ENCODE measurements at regions not wholly inside any gene's neighbourhood (a gene's known extent, or its start where the extent isn't known, plus 50 kb on each side); places are given as distances from the start of the nearest gene placed in this dataset.
"Not testable (repeated sequence)": the region's sequence is repeated elsewhere in the genome, so short reads cannot be mapped to it uniquely, and the experiment has no call there.

GRCh38 chr5:91787718-91788117 lies 404.6 kb upstream of the ARRDC3 start:
- ATAC-seq (no peak), DNase-seq (no peak)
- intact Hi-C loops (cut with DNase I) = no loop called here
- no peaks in the 10 kb centered on the region for H3K27me3 ChIP-seq (ENCODE audit: insufficient read depth in 3 of 3, low read length in 2 of 3)
- H3K27ac ChIP-seq = no peak overlapping the region
- no peak overlapping the region for H3K4me3 ChIP-seq
- TF ChIP-seq, protein P1, sequence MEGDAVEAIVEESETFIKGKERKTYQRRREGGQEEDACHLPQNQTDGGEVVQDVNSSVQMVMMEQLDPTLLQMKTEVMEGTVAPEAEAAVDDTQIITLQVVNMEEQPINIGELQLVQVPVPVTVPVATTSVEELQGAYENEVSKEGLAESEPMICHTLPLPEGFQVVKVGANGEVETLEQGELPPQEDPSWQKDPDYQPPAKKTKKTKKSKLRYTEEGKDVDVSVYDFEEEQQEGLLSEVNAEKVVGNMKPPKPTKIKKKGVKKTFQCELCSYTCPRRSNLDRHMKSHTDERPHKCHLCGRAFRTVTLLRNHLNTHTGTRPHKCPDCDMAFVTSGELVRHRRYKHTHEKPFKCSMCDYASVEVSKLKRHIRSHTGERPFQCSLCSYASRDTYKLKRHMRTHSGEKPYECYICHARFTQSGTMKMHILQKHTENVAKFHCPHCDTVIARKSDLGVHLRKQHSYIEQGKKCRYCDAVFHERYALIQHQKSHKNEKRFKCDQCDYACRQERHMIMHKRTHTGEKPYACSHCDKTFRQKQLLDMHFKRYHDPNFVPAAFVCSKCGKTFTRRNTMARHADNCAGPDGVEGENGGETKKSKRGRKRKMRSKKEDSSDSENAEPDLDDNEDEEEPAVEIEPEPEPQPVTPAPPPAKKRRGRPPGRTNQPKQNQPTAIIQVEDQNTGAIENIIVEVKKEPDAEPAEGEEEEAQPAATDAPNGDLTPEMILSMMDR (IDR thresholded peaks at IDR 0.05) = no peak
- no peaks in the 10 kb centered on the region for H3K36me3 ChIP-seq (ENCODE audit: insufficient read depth in 1 of 2, low read depth in 1 of 2)
- no peaks in the 10 kb centered on the region for H3K4me1 ChIP-seq
- WGBS, 3 donors = 26 to 53% (median 36%) methylated on average over 1 of the region's 1 CpG
- H3K9me3 ChIP-seq = no peaks in the 10 kb centered on the region

- intact Hi-C loops (cut with DNase I) = no loop called here
- no peaks in the 10 kb centered on the region for H3K9me3 ChIP-seq
- H3K4me1 ChIP-seq = no peaks in the 10 kb centered on the region
- TF ChIP-seq, protein P1 (IDR thresholded peaks at IDR 0.05) = no peak
- WGBS, 3 donors = 51 to 64% (median 58%) methylated on average over 2 of the region's 2 CpGs
- ATAC-seq (no peak), DNase-seq (no peak)
- no peak overlapping the region for H3K27ac ChIP-seq
- H3K36me3 ChIP-seq (ENCODE audit: insufficient read depth in 1 of 2, low read depth in 1 of 2) = no peaks in the 10 kb centered on the region
- no peaks in the 10 kb centered on the region for H3K27me3 ChIP-seq (ENCODE audit: insufficient read depth in 3 of 3, low read length in 2 of 3)
- no peak overlapping the region for H3K4me3 ChIP-seq
Observed at GRCh38 chr5:91777671-91778070, 394.6 kb upstream of the ARRDC3 start.

GRCh38 chr5:91776249-91776648 lies 393.1 kb upstream of the ARRDC3 start:
- no peak overlapping the region for H3K4me3 ChIP-seq
- H3K27me3 ChIP-seq (ENCODE audit: insufficient read depth in 3 of 3, low read length in 2 of 3) = no peaks in the 10 kb centered on the region
- TF ChIP-seq, protein P1 (IDR thresholded peaks at IDR 0.05) = no peak
- ATAC-seq (no peak), DNase-seq (no peak)
- H3K27ac ChIP-seq = no peak overlapping the region
- no peaks in the 10 kb centered on the region for H3K9me3 ChIP-seq
- WGBS, 3 donors = 69 to 83% (median 79%) methylated on average over 2 of the region's 2 CpGs
- no peaks in the 10 kb centered on the region for H3K4me1 ChIP-seq
- no peaks in the 10 kb centered on the region for H3K36me3 ChIP-seq (ENCODE audit: insufficient read depth in 1 of 2, low read depth in 1 of 2)
- intact Hi-C loops (cut with DNase I) = no loop called here

GRCh38 chr5:91770400-91770799 lies 387.3 kb upstream of the ARRDC3 start:
- intact Hi-C loops (cut with DNase I) = no loop called here
- no peak for ATAC-seq
- H3K4me1 ChIP-seq = no peaks in the 10 kb centered on the region

DNA sequence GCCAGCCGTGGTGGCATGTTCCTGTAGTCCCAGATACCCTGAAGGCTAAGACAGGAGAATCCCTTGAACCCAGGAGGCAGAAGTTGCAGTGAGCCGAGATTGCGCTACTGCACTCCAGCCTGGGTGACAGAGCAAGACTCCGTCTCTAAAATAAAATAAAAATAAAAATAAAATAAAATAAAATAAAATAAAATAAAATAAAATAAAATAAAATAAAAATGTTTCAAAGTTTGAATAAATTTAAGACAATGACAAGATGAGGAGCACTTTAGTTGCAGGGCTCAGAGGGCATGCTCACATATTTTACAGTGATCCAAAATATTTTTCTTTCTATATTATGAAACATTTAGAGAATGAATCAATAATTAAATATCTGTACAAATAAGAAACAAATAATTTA lies 374.3 kb upstream of the ARRDC3 start:
- H3K4me3 ChIP-seq; H3K27me3 ChIP-seq (ENCODE audit: insufficient read depth in 3 of 3, low read length in 2 of 3); DNase-seq; intact Hi-C loops (cut with DNase I); H3K9me3 ChIP-seq; H3K27ac ChIP-seq; H3K4me1 ChIP-seq; H3K36me3 ChIP-seq (ENCODE audit: insufficient read depth in 1 of 2, low read depth in 1 of 2); ATAC-seq: not testable (repeated sequence)
- 88 to 96% (median 92%) methylated on average over 4 of the region's 4 CpGs for WGBS, 3 donors

More at GRCh38 chr5:91770400-91770799, 387.3 kb upstream of the ARRDC3 start:
- TF ChIP-seq, protein P1 (IDR thresholded peaks at IDR 0.05) = no peak
- DNase-seq = no peak
- no peak overlapping the region for H3K27ac ChIP-seq
- no peak overlapping the region for H3K4me3 ChIP-seq
- 87 to 96% (median 92%) methylated on average over 2 of the region's 2 CpGs for WGBS, 3 donors
- no peaks in the 10 kb centered on the region for H3K27me3 ChIP-seq (ENCODE audit: insufficient read depth in 3 of 3, low read length in 2 of 3)
- no peaks in the 10 kb centered on the region for H3K9me3 ChIP-seq
- H3K36me3 ChIP-seq (ENCODE audit: insufficient read depth in 1 of 2, low read depth in 1 of 2) = no peaks in the 10 kb centered on the region
